GM21360 (cell line): ENCODE measurements at regions not wholly inside any gene's neighbourhood (a gene's known extent, or its start where the extent isn't known, plus 50 kb on each side); places are given as distances from the start of the nearest gene placed in this dataset.
"Not testable (repeated sequence)": the region's sequence is repeated elsewhere in the genome, so short reads cannot be mapped to it uniquely, and the experiment has no call there.

ENCODE experiments used
- ATAC-seq: cut with Tn5 transposase; IDR thresholded peaks from one replicate; pipeline ENCODE4 v1.9.1; 2021; ENCODE audit warnings: mild to moderate bottlenecking, moderate library complexity; ENCODE audit not compliant: unreplicated experiment

DNA sequence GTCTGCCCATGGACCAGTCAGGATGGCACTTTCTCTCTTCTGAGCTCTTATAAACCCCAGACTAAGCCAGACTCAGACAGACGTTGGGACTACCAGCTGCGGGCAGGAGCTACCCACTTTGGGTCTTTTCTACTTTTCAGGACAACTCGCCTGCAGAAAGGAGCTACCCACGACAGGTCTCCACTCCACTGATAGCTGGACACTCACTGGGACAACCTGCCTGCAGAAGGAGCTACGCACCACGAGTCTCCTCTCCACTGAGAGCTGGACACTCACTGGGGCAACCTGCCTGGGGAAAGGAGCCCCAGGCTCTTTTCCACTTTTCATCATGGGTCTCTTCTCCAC, 1440.2 kb upstream of the ACO1 start:
- no peak for ATAC-seq

DNA sequence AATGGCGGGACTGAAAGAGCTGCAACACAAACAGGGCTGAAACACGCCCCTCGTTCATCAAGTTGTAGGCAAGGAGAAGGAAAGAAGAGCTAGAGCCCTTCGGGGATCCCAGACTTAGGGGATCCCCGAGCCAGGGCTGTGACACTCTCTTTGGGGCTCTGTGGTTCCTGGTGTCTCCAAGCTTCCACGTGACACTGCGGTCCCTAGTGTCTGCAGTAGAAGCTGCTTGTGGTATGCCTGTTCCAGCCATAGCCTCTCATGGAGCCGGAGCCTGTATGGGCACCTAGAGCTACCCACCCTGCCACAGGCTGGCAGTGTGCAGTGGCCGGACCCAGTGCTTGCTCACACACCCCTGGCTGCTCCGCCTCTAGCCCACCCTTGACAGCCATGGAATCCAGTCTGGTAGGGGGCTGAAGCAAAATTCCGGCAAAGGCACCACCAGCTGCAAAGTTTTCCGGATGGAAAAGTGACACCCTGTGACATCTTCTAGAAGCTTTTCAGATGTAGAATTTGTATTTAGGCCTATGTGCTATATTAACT, 1439.6 kb upstream of the ACO1 start:
- no peak for ATAC-seq

GRCh38 chr9:30964332-30964731, 1420.1 kb upstream of the ACO1 start:
- ATAC-seq: no peak

DNA sequence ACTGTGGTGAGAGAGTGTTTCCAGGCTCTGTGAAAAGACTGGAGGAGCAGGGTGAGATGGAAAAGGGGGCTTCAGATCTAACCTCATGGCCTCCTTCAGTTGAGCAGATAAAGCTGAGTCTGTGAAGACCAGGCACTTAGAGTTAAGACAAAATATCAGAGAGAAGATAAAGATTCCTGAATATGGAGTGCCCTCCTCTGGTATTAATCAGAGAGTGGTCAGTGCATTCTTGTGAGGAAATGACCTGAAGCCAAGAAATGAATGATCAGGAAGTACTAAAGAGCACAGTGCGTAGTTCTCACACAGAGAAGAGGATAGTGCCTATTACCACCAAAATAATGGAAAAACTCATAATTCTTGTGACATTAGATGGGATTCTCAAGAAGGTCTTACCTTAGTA, 1417.0 kb upstream of the ACO1 start:
- ATAC-seq: no peak

GRCh38 chr9:30970186-30970585, 1414.3 kb upstream of the ACO1 start:
- ATAC-seq: no peak

DNA sequence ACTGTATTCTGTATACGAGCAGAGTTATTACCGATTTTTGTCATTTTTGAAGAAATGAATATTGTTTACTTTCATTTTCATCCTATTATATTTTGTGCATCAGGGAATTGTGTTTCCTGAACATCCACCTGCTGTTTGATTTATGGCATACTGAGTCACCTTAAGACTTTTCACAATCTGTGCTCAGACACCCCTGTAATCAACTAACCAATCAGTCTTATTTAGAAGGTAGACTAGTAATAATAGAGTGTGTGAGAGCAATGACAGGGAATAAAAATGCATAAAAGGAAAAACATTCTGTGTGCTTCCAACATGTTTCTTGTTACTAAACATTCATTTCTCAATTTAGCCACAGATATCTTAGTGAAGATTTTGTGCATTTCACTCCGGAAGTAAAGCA, 1413.6 kb upstream of the ACO1 start:
- ATAC-seq: no peak

DNA sequence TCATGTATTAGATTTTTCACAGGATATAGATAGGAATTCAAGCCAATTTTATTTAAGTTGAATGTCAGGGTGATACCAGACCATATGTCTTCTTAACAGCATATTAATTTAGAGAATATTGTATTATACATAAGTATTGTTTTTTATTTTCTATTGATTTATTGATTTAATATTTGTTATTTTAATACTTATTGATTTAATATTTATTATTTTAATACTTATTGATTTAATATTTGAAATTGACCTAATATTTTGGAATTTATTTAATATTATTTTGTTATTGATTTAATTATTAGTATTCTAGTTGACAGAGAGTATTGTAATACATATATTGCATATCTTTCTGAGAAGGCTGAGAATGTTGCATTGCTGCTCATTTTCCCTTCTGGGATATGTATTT, 1411.8 kb upstream of the ACO1 start:
- ATAC-seq: no peak

DNA sequence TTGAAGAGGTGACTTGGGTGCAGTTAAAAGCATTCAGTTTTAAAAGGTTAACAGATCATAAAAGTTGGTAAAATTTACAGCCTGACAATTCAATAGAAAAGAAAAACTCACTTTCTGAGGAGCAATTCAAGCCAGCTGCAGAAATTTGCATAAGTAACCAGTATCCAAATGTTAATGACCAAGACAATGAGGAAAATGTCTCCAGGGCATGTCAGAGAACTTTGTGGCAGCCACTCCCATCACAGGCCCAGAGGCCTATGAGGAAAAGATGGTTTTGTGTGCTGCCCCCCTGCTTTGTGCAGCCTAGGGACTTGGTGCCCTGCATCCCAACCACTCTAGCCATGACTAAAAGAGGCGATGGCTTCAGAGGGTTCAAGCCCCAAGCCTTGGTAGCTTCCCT, 1406.5 kb upstream of the ACO1 start:
- ATAC-seq: no peak

- ATAC-seq: no peak
Observed at GRCh38 chr9:30982301-30982700, 1402.1 kb upstream of the ACO1 start.

DNA sequence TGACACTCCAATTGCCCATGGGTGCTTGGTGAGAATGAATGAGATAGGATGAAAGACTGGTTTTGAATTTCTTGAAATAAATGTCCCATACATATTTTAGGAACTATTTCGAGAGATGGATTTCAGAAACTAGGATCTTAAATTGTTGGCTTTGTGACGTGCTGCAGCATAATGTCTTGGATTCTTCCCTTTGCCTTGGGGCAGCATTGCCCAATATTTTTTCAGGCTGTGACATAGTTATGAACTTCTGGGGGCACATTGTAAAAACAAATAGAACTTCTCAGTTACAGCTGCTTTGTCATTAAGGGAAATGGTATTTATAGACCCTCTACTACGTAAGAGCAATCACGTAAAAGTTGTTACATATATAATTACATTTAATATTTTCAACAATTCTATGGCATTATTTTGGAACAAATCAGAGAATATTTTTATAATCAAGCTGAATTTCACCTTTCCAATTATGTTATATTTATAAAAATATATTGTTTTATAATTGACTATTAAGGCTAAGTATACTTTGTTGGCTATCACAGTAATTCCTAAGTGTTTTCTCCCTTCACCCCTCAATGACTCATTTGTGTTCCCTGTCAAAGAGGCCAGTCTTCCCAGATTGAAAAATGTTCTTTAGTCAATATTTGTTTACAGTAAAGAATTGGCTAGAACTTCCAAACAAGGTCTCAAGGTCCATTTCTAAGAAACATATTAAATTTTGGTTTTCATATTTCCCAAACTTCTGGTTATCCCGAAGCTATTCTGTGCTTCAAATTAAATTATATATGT, 1388.3 kb upstream of the ACO1 start:
- ATAC-seq: no peak

DNA sequence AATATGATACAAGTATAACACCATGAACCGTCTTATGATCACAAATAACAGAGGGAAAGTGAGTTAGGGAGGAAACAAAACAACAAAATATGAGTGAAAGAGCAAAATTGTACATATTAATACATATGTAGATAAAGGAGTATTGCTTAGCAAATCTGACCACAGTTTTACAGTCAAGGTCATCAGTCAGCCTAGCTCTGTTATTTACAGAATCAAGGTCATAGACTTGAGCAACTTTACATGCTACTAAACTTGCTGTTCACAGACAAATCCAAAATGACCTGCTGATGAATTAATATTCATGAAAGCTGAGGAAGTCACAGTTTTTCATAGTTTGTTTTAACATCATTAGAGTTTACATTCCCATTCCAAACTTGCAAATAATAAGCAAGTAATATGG, 1387.7 kb upstream of the ACO1 start:
- ATAC-seq: no peak

DNA sequence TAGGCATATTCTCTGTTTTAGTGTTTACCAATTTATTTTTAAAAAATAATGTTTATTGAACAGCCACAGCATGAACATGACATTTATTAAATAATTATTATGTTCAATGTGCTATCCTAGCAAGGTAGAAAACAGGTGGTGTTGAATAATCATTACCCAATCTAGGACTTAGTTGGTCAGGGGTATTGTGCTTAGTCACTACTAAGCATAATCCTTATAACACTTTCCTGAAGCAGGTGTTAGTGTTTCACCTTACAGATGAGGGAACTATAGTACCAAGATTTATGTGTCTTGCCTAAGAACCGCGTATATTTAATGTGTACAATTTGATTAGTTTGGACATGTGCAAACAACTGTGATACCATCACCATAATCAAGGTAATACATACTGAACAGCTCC, 1387.2 kb upstream of the ACO1 start:
- no peak for ATAC-seq

DNA sequence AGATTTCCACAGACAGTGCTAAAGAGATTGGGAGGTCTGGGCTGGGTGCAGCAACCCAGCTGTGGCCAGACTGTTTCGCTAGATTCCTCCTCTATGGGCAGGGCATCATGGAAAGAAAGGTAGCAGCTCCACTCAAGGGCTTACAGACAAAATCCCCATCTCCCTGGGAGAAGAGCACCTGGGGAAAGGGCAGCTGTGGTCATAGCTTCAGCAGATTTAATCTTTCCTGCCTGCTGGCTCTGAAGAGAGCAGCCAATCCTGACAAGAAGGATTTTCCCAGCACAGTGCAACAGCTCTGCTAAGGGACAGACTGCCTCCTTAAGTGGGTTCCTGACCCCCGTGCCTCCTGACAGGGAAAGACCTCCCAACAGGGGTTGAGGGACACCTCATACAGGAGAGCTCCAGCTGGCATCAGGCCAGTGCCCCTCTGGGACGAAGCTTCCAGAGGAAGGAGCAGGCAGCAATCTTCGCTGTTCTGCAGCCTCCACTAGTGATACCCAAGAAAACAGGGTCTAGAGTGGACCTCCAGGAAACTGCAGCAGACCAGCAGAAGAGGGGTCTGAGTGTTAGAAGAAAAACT, 1379.3 kb upstream of the ACO1 start:
- no peak for ATAC-seq

DNA sequence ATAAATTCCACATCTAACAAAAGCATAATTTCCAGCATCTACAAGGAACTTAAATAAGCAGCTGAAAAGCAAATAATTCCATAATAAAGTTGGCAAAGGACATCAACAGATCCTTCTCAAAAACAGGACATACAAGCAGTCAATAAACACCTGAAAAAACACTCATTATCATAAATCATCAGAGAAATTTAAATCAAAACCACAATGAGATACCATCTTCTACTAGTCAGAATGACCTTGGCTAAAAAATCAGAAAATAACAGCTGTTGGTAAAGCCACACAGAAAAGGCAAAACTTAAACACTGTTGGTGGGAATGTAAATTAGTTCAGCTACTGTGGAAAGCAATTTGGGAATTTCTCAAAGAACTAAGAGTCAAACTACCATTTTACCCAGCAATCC, 1371.1 kb upstream of the ACO1 start:
- no peak for ATAC-seq

GRCh38 chr9:31023847-31024246, 1360.6 kb upstream of the ACO1 start:
- ATAC-seq: no peak

GRCh38 chr9:31027678-31028077, 1356.8 kb upstream of the ACO1 start:
- no peak for ATAC-seq

GRCh38 chr9:31028137-31028536, 1356.3 kb upstream of the ACO1 start:
- no peak for ATAC-seq

- ATAC-seq: no peak
Observed at GRCh38 chr9:31030741-31031202, 1353.7 kb upstream of the ACO1 start.

GRCh38 chr9:31032206-31032605, 1352.2 kb upstream of the ACO1 start:
- ATAC-seq: no peak

DNA sequence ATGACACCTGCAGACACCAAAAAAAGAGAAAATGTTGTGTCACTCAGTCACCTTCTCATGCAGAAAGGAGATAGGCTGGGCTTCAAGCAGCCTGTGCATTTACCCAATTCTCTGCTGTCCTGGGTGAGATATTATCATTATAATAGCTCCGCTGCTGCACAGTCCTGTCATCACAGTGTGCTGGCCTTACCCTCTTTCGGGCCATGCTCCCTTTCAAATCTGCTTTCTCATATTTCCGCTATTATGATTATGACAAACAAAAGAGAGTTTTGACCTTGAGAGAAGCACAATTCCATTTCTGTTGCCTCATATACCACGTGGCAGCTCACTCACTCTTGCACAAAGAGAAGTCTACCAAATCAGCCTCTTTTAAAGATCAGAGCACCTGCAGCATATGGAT, 1350.1 kb upstream of the ACO1 start:
- no peak for ATAC-seq

GRCh38 chr9:31040564-31040963, 1343.9 kb upstream of the ACO1 start:
- no peak for ATAC-seq

DNA sequence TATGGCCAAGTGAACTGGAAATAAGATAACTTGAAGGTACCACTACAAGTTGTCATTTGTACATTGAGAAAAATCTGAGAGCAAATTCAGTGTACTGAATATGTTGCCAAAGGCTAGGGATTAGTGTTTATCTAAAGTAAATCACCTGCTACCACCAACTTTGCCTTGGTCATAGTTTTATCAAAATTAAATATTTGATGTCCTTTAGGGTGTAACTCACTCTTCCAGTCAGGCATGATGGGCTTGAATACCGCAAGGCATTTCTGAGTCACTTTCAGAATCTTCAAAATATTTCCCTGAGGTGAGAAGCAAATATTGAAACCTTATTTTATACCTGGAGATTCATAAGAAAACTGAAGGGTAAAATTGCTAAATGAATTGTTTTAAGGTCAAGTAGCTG, 1338.6 kb upstream of the ACO1 start:
- ATAC-seq: no peak

DNA sequence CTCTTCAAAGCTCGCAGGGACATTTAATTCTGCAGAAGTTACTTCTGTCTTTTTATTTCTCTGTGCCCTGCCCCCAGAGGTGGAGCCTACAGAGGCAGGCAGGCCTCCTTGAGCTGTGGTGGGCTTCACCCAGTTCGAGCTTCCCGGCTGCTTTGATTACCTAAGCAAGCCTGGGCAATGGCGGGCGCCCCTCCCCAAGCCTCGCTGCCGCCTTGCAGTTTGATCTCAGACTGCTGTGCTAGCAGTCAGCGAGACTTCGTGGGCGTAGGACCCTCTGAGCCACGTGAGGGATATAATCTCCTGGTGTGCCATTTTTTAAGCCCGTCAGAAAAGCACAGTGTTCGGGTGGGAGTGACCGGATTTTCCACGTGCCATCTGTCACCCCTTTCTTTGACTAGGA, 1322.9 kb upstream of the ACO1 start:
- ATAC-seq: not testable (repeated sequence)
